ENCODE measurements at regions not wholly inside any gene's neighbourhood (a gene's known extent, or its start where the extent isn't known, plus 50 kb on each side); places are given as distances from the start of the nearest gene placed in this dataset.
"Not testable (repeated sequence)": the region's sequence is repeated elsewhere in the genome, so short reads cannot be mapped to it uniquely, and the experiment has no call there.

GRCh38 chr12:97716356-97716755 is 253.8 kb downstream of the RMST start:
- Histone ChIP-seq H3K9ac (ENCODE audit: insufficient read depth, low read length, poor library complexity, severe bottlenecking) (no peak overlapping the region), H4K20me1 (ENCODE audit: insufficient read depth, low read length) (no peaks in the 10 kb centered on the region), H3K4me2 (replicated peaks; ENCODE audit: extremely low read depth, low read length, poor library complexity, severe bottlenecking) (no peak overlapping the region), H3K36me3 (replicated peaks in 1 of 2; ENCODE audit: control insufficient read depth in 1 of 2, insufficient read depth in 2 of 2, low read length in 2 of 2) (no peaks in the 10 kb centered on the region), H3K4me1 (ENCODE audit: control insufficient read depth in 1 of 2, insufficient read depth in 2 of 2, low read length in 2 of 2) (no peaks in the 10 kb centered on the region), H3K4me3 (replicated peaks in 1 of 3; ENCODE audit: low read depth in 2 of 3, low read length in 3 of 3) (no peak overlapping the region), H3K27ac (ENCODE audit: low read depth in 1 of 2, low read length in 2 of 2) (no peak overlapping the region), H3K9me3 (replicated peaks in 1 of 2; ENCODE audit: control insufficient read depth in 1 of 2, insufficient read depth in 1 of 2, low read length in 2 of 2) (peaks cover 0 to 7% of the 10 kb centered on the region in 2 donors), H2AFZ (ENCODE audit: insufficient read depth, low read depth, low read length, poor library complexity, severe bottlenecking) (no peak overlapping the region), H3K79me2 (ENCODE audit: insufficient read depth, low read length) (no peaks in the 10 kb centered on the region), H3K27me3 (ENCODE audit: control insufficient read depth in 2 of 2, insufficient read depth in 2 of 2, low read length in 2 of 2) (no peaks in the 10 kb centered on the region)
- Mint-ChIP-seq H3K36me3 (no peaks in the 10 kb centered on the region), H3K27ac (no peak overlapping the region), H3K4me1 (no peaks in the 10 kb centered on the region), H3K4me3 (no peak overlapping the region), H3K27me3 (ENCODE audit: low read depth in 3 of 3) (no peaks in the 10 kb centered on the region), H3K9me3 (peaks cover 0 to 13% (median 2%) of the 10 kb centered on the region in 7 donors)
- WGBS (ENCODE audit: insufficient coverage), result no CpG with 5 or more reads among the region's 1 CpG
- intact Hi-C loops (cut with micrococcal nuclease), result no loop called here
- no peak for DNase-seq
- TF ChIP-seq CTCF (IDR thresholded peaks at IDR 0.05), result no peak

GRCh38 chr12:97723801-97724200 is 261.2 kb downstream of the RMST start:
- H4K20me1 ChIP-seq (ENCODE audit: insufficient read depth, low read length); H3K27ac Mint-ChIP-seq; H2AFZ ChIP-seq (ENCODE audit: insufficient read depth, low read depth, low read length, poor library complexity, severe bottlenecking); H3K27ac ChIP-seq (ENCODE audit: low read depth in 1 of 2, low read length in 2 of 2); H3K9ac ChIP-seq (ENCODE audit: insufficient read depth, low read length, poor library complexity, severe bottlenecking); H3K79me2 ChIP-seq (ENCODE audit: insufficient read depth, low read length); H3K27me3 ChIP-seq (ENCODE audit: control insufficient read depth in 2 of 2, insufficient read depth in 2 of 2, low read length in 2 of 2); H3K4me3 Mint-ChIP-seq; H3K4me1 Mint-ChIP-seq; H3K36me3 ChIP-seq (replicated peaks in 1 of 2; ENCODE audit: control insufficient read depth in 1 of 2, insufficient read depth in 2 of 2, low read length in 2 of 2); H3K36me3 Mint-ChIP-seq; DNase-seq; H3K27me3 Mint-ChIP-seq (ENCODE audit: low read depth in 3 of 3); H3K4me3 ChIP-seq (replicated peaks in 1 of 3; ENCODE audit: low read depth in 2 of 3, low read length in 3 of 3); H3K4me2 ChIP-seq (replicated peaks; ENCODE audit: extremely low read depth, low read length, poor library complexity, severe bottlenecking); H3K4me1 ChIP-seq (ENCODE audit: control insufficient read depth in 1 of 2, insufficient read depth in 2 of 2, low read length in 2 of 2); intact Hi-C loops (cut with micrococcal nuclease): not testable (repeated sequence)
- peaks cover 0 to 14% of the 10 kb centered on the region in 2 donors for H3K9me3 ChIP-seq (replicated peaks in 1 of 2; ENCODE audit: control insufficient read depth in 1 of 2, insufficient read depth in 1 of 2, low read length in 2 of 2)
- peaks cover 4 to 21% (median 10%) of the 10 kb centered on the region in 7 donors for H3K9me3 Mint-ChIP-seq
- WGBS (ENCODE audit: insufficient coverage), result 90% methylated on average over 15 of the region's 22 CpGs
